ENCODE measurements at regions not wholly inside any gene's neighbourhood (a gene's known extent, or its start where the extent isn't known, plus 50 kb on each side); places are given as distances from the start of the nearest gene placed in this dataset.
"Not testable (repeated sequence)": the region's sequence is repeated elsewhere in the genome, so short reads cannot be mapped to it uniquely, and the experiment has no call there.

- H3K4me3 Mint-ChIP-seq: no peak overlapping the region
- H3K27me3 Mint-ChIP-seq: peaks cover 8% of the 10 kb centered on the region
- no peaks in the 10 kb centered on the region for H3K4me1 Mint-ChIP-seq (ENCODE audit: low read depth)
- H3K36me3 Mint-ChIP-seq (ENCODE audit: low read depth): no peaks in the 10 kb centered on the region
- H3K9me3 Mint-ChIP-seq: no peaks in the 10 kb centered on the region
- no peak overlapping the region for H3K27ac Mint-ChIP-seq
These were observed 211.9 kb downstream of the FGF9 start for GRCh38 chr13:21882766-21883165.

GRCh38 chr13:21883713-21884112 is 212.8 kb downstream of the FGF9 start:
- no peaks in the 10 kb centered on the region for H3K36me3 Mint-ChIP-seq (ENCODE audit: low read depth)
- no peaks in the 10 kb centered on the region for H3K4me1 Mint-ChIP-seq (ENCODE audit: low read depth)

GRCh38 chr13:21884299-21884909 is 213.5 kb downstream of the FGF9 start:
- Mint-ChIP-seq H3K9me3 (no peaks in the 10 kb centered on the region), H3K27me3 (peaks cover 8% of the 10 kb centered on the region), H3K4me1 (ENCODE audit: low read depth) (no peaks in the 10 kb centered on the region), H3K27ac (no peak overlapping the region), H3K36me3 (ENCODE audit: low read depth) (no peaks in the 10 kb centered on the region), H3K4me3 (no peak overlapping the region)

More at GRCh38 chr13:21883713-21884112, 212.8 kb downstream of the FGF9 start:
- Mint-ChIP-seq H3K27me3 (peaks cover 8% of the 10 kb centered on the region), H3K27ac (no peak overlapping the region), H3K4me3 (no peak overlapping the region), H3K9me3 (no peaks in the 10 kb centered on the region)

GRCh38 chr13:21884965-21885567 is 214.2 kb downstream of the FGF9 start:
- H3K9me3 Mint-ChIP-seq: no peaks in the 10 kb centered on the region
- H3K36me3 Mint-ChIP-seq (ENCODE audit: low read depth): no peaks in the 10 kb centered on the region
- H3K27ac Mint-ChIP-seq: no peak overlapping the region
- H3K4me1 Mint-ChIP-seq (ENCODE audit: low read depth): no peaks in the 10 kb centered on the region
- H3K27me3 Mint-ChIP-seq: peaks cover 8% of the 10 kb centered on the region
- H3K4me3 Mint-ChIP-seq: no peak overlapping the region

- Mint-ChIP-seq H3K27ac (no peak overlapping the region), H3K9me3 (no peaks in the 10 kb centered on the region), H3K4me1 (ENCODE audit: low read depth) (no peaks in the 10 kb centered on the region), H3K4me3 (no peak overlapping the region), H3K27me3 (peaks cover 8% of the 10 kb centered on the region), H3K36me3 (ENCODE audit: low read depth) (no peaks in the 10 kb centered on the region)
These were observed 214.9 kb downstream of the FGF9 start for GRCh38 chr13:21885714-21886224.

GRCh38 chr13:21889651-21890050 is 218.8 kb downstream of the FGF9 start:
- Mint-ChIP-seq H3K27ac (no peak overlapping the region), H3K9me3 (no peaks in the 10 kb centered on the region), H3K27me3 (peaks cover 3% of the 10 kb centered on the region)

GRCh38 chr13:21890220-21890619 is 219.3 kb downstream of the FGF9 start:
- H3K4me1 Mint-ChIP-seq (ENCODE audit: low read depth); H3K4me3 Mint-ChIP-seq; H3K27me3 Mint-ChIP-seq; H3K9me3 Mint-ChIP-seq; H3K36me3 Mint-ChIP-seq (ENCODE audit: low read depth); H3K27ac Mint-ChIP-seq: not testable (repeated sequence)

More at GRCh38 chr13:21889651-21890050, 218.8 kb downstream of the FGF9 start:
- Mint-ChIP-seq H3K4me1 (ENCODE audit: low read depth) (no peaks in the 10 kb centered on the region), H3K4me3 (no peak overlapping the region), H3K36me3 (ENCODE audit: low read depth) (no peaks in the 10 kb centered on the region)

GRCh38 chr13:21894091-21894490 is 223.2 kb downstream of the FGF9 start:
- H3K4me1 Mint-ChIP-seq (ENCODE audit: low read depth): no peaks in the 10 kb centered on the region
- H3K27me3 Mint-ChIP-seq: no peaks in the 10 kb centered on the region
- H3K27ac Mint-ChIP-seq: no peak overlapping the region
- H3K4me3 Mint-ChIP-seq: no peak overlapping the region
- no peaks in the 10 kb centered on the region for H3K9me3 Mint-ChIP-seq
- H3K36me3 Mint-ChIP-seq (ENCODE audit: low read depth): no peaks in the 10 kb centered on the region

GRCh38 chr13:21894703-21895699 is 224.1 kb downstream of the FGF9 start:
- H3K27me3 Mint-ChIP-seq: no peaks in the 10 kb centered on the region
- no peak overlapping the region for H3K27ac Mint-ChIP-seq
- no peak overlapping the region for H3K4me3 Mint-ChIP-seq
- no peaks in the 10 kb centered on the region for H3K36me3 Mint-ChIP-seq (ENCODE audit: low read depth)
- H3K4me1 Mint-ChIP-seq (ENCODE audit: low read depth): no peaks in the 10 kb centered on the region
- H3K9me3 Mint-ChIP-seq: no peaks in the 10 kb centered on the region

- Mint-ChIP-seq H3K4me1 (ENCODE audit: low read depth) (no peaks in the 10 kb centered on the region), H3K27ac (no peak overlapping the region), H3K36me3 (ENCODE audit: low read depth) (no peaks in the 10 kb centered on the region), H3K4me3 (no peak overlapping the region), H3K9me3 (no peaks in the 10 kb centered on the region), H3K27me3 (no peaks in the 10 kb centered on the region)
These were observed 224.9 kb downstream of the FGF9 start for GRCh38 chr13:21895779-21896178.

GRCh38 chr13:21897161-21897560 is 226.3 kb downstream of the FGF9 start:
- H3K27ac Mint-ChIP-seq: no peak overlapping the region
- H3K27me3 Mint-ChIP-seq: no peaks in the 10 kb centered on the region
- no peaks in the 10 kb centered on the region for H3K9me3 Mint-ChIP-seq
- no peaks in the 10 kb centered on the region for H3K36me3 Mint-ChIP-seq (ENCODE audit: low read depth)
- H3K4me1 Mint-ChIP-seq (ENCODE audit: low read depth): no peaks in the 10 kb centered on the region
- H3K4me3 Mint-ChIP-seq: no peak overlapping the region

GRCh38 chr13:21898459-21898858 is 227.6 kb downstream of the FGF9 start:
- H3K27ac Mint-ChIP-seq: no peak overlapping the region
- H3K36me3 Mint-ChIP-seq (ENCODE audit: low read depth): no peaks in the 10 kb centered on the region
- H3K9me3 Mint-ChIP-seq: no peaks in the 10 kb centered on the region
- H3K27me3 Mint-ChIP-seq: no peaks in the 10 kb centered on the region
- H3K4me3 Mint-ChIP-seq: no peak overlapping the region
- H3K4me1 Mint-ChIP-seq (ENCODE audit: low read depth): no peaks in the 10 kb centered on the region

GRCh38 chr13:21898945-21899344 is 228.1 kb downstream of the FGF9 start:
- H3K4me1 Mint-ChIP-seq (ENCODE audit: low read depth): no peaks in the 10 kb centered on the region
- no peaks in the 10 kb centered on the region for H3K27me3 Mint-ChIP-seq
- H3K27ac Mint-ChIP-seq: no peak overlapping the region
- no peaks in the 10 kb centered on the region for H3K36me3 Mint-ChIP-seq (ENCODE audit: low read depth)
- no peak overlapping the region for H3K4me3 Mint-ChIP-seq
- no peaks in the 10 kb centered on the region for H3K9me3 Mint-ChIP-seq

GRCh38 chr13:21901336-21901735 is 230.5 kb downstream of the FGF9 start:
- Mint-ChIP-seq H3K27me3 (no peaks in the 10 kb centered on the region), H3K36me3 (ENCODE audit: low read depth) (no peaks in the 10 kb centered on the region), H3K4me3 (no peak overlapping the region), H3K27ac (no peak overlapping the region), H3K9me3 (no peaks in the 10 kb centered on the region), H3K4me1 (ENCODE audit: low read depth) (no peaks in the 10 kb centered on the region)
